HepG2 (cell line): ENCODE measurements at regions not wholly inside any gene's neighbourhood (a gene's known extent, or its start where the extent isn't known, plus 50 kb on each side); places are given as distances from the start of the nearest gene placed in this dataset.

ENCODE experiments used
- ATAC-seq: fragments of 200-7000 bp; cut with Tn5 transposase; 3 replicates; pipeline ENCODE4 v1.9.1; 2020; ENCODE audit warnings: mild to moderate bottlenecking, moderate library complexity
- BruUV-seq: library from RNA; stranded (reverse); fragments of 400-500 nt; replicated peaks from 2 replicates; lab custom pipeline; 2021; lab: Mats Ljungman, UMichigan
- CTCF ChIA-PET: fragments of 300-600 bp; formaldehyde crosslinking; extraction: SDS; loops from one replicate; lab custom pipeline; 2021; ENCODE audit warnings: low total read pairs, inconsistent platforms, low intra/inter-chr PET ratio; lab: Yijun Ruan, JAX
- POLR2A ChIA-PET: fragments of 350-600 bp; sonication (Branson Sonifier 250); formaldehyde crosslinking; loops from one replicate; lab custom pipeline; 2020; ENCODE audit warnings: antibody characterized with exemption, inconsistent platforms; lab: Yijun Ruan, JAX
- DNase-seq: peaks from one replicate; pipeline ENCODE4 v3.0.0-alpha.2; 2015; ENCODE audit warnings: low spot score
- FAIRE-seq: peaks from 3 replicates; lab custom pipeline; 2011; peaks lifted over from hg19 to GRCh38; lab: Jason Lieb, UNC
- H2AFZ ChIP-seq: one replicate; pipeline ENCODE4 v1.6.1; 2011; ENCODE audit warnings: low read length, inconsistent platforms
- H3K27ac ChIP-seq: fragments of 300-600 bp; 3 replicates; pipeline ENCODE4 v1.8.0; 2011; ENCODE audit warnings: mixed run types, mild to moderate bottlenecking, mixed read lengths, low read length, inconsistent platforms; ENCODE audit not compliant: insufficient read depth; ENCODE audit errors: extremely low read length
- H3K27me3 ChIP-seq, 2 experiments: fragments of 200-600 bp in 1 of 2; 2 replicates in 1 of 2; 3 replicates in 1 of 2; pipeline versions ENCODE4 v1.6.0 to v1.8.0; 2011; ENCODE audit warnings: low read length in 2 of 2, mild to moderate bottlenecking in 2 of 2, moderate library complexity in 2 of 2, inconsistent platforms in 1 of 2; ENCODE audit not compliant: insufficient read depth in 2 of 2, control insufficient read depth in 1 of 2
- H3K36me3 ChIP-seq, 2 experiments: fragments of 200-600 bp in 1 of 2; replicated peaks in 1 of 2; 2 replicates in 1 of 2; 3 replicates in 1 of 2; pipeline versions ENCODE4 v1.5.1 to v1.8.0; 2011; ENCODE audit warnings: low read length in 2 of 2, inconsistent platforms in 1 of 2; ENCODE audit not compliant: insufficient read depth in 2 of 2, control insufficient read depth in 1 of 2
- H3K4me1 ChIP-seq: 2 replicates; pipeline ENCODE4 v1.5.1; 2012; ENCODE audit warnings: low read length, inconsistent platforms; ENCODE audit not compliant: insufficient read depth
- H3K4me2 ChIP-seq: 2 replicates; pipeline ENCODE4 v1.6.0; 2011; ENCODE audit warnings: low read depth, low read length, inconsistent platforms
- H3K4me3 ChIP-seq, 3 experiments: fragments of 200-600 bp in 1 of 3; sonication (generic), shearing (Covaris generic) in 1 of 3; replicated peaks in 1 of 3; 2 replicates each; pipeline ENCODE4 v1.5.1; 2011 to 2016; ENCODE audit warnings: low read length in 3 of 3, inconsistent platforms in 2 of 3, low read depth in 2 of 3, mild to moderate bottlenecking in 2 of 3, control low read depth in 1 of 3, mixed read lengths in 1 of 3; ENCODE audit not compliant: insufficient read depth in 1 of 3
- H3K79me2 ChIP-seq: one replicate; pipeline ENCODE4 v1.6.1; 2011; ENCODE audit warnings: low read length, inconsistent platforms; ENCODE audit not compliant: insufficient read depth
- H3K9ac ChIP-seq: 2 replicates; pipeline ENCODE4 v1.6.0; 2011; ENCODE audit warnings: mild to moderate bottlenecking, low read depth, low read length, inconsistent platforms; ENCODE audit not compliant: insufficient read depth
- H3K9me3 ChIP-seq: 2 replicates; pipeline ENCODE4 v1.5.1; 2012; ENCODE audit warnings: mild to moderate bottlenecking, low read length
- H4K20me1 ChIP-seq: 2 replicates; pipeline ENCODE4 v1.6.0; 2011; ENCODE audit warnings: inconsistent platforms, mild to moderate bottlenecking, low read length, moderate library complexity; ENCODE audit not compliant: insufficient read depth
- CBFB ChIP-seq: sonication (generic); formaldehyde crosslinking; IDR thresholded peaks from 2 replicates; pipeline ENCODE4 v1.4.0; 2020; ENCODE audit warnings: missing genetic modification reagents
- CCAR2 ChIP-seq: fragments of 200-400 bp; formaldehyde crosslinking; optimal IDR thresholded peaks from 2 replicates; pipeline ENCODE3; 2018; ENCODE audit warnings: low read depth, mild to moderate bottlenecking, low read length, moderate library complexity
- IRX3 ChIP-seq: sonication (generic); formaldehyde crosslinking; IDR thresholded peaks from 2 replicates; pipeline ENCODE4 v1.8.1; 2023; ENCODE audit warnings: mild to moderate bottlenecking, low read depth, missing genetic modification reagents, borderline replicate concordance
- MAZ ChIP-seq, 2 experiments: sonication (generic) in 1 of 2; formaldehyde crosslinking in 1 of 2; IDR thresholded peaks; 2 replicates each; pipeline versions ENCODE4 v1.5.0 to v1.6.1; 2012 to 2020; ENCODE audit warnings: low read depth in 2 of 2, mild to moderate bottlenecking in 2 of 2, borderline replicate concordance in 1 of 2, improper control_type of control experiment in 1 of 2, low read length in 1 of 2, missing genetic modification reagents in 1 of 2, moderate library complexity in 1 of 2
- NBN ChIP-seq: fragments of 450-650 bp; conservative IDR thresholded peaks from 2 replicates; pipeline ENCODE4 v1.6.1; 2017
- PAF1 ChIP-seq: IDR thresholded peaks from 2 replicates; pipeline ENCODE4 v1.6.1; 2016; ENCODE audit warnings: missing genetic modification reagents, missing compliant biosample characterization
- SNAPC4 ChIP-seq: sonication (generic); formaldehyde crosslinking; IDR thresholded peaks from 2 replicates; pipeline ENCODE4 v1.4.0; 2020; ENCODE audit warnings: mild to moderate bottlenecking, missing genetic modification reagents
- SOX13 ChIP-seq, 3 experiments: fragments of 450-650 bp in 1 of 3; sonication (generic) in 1 of 3; formaldehyde crosslinking in 1 of 3; IDR thresholded peaks in 2 of 3; conservative IDR thresholded peaks in 1 of 3; 2 replicates each; pipeline versions ENCODE4 v1.5.0 to v1.6.1; 2016 to 2020; ENCODE audit warnings: antibody characterized with exemption in 1 of 3, mild to moderate bottlenecking in 1 of 3, missing compliant biosample characterization in 1 of 3, missing genetic modification reagents in 1 of 3, moderate library complexity in 1 of 3
- TAF1 ChIP-seq: sonication (generic); formaldehyde crosslinking; IDR thresholded peaks from 2 replicates; pipeline ENCODE4 v1.4.0; 2020; ENCODE audit warnings: missing genetic modification reagents
- ZBTB46 ChIP-seq: sonication (generic); formaldehyde crosslinking; IDR thresholded peaks from 2 replicates; pipeline ENCODE4 v1.4.0; 2020; ENCODE audit warnings: mild to moderate bottlenecking, missing genetic modification reagents, borderline replicate concordance
- ZNF18 ChIP-seq: sonication (generic); formaldehyde crosslinking; IDR thresholded peaks from 2 replicates; pipeline ENCODE4 v1.8.0; 2022; ENCODE audit warnings: mild to moderate bottlenecking, missing genetic modification reagents; ENCODE audit not compliant: insufficient replicate concordance
- ZNF430 ChIP-seq: sonication (generic); formaldehyde crosslinking; IDR thresholded peaks from 2 replicates; pipeline ENCODE4 v1.9.0; 2021; ENCODE audit warnings: mild to moderate bottlenecking, missing genetic modification reagents
- ZNF543 ChIP-seq: sonication (generic); formaldehyde crosslinking; IDR thresholded peaks from 2 replicates; pipeline ENCODE4 v1.4.0; 2020; ENCODE audit warnings: mild to moderate bottlenecking, missing genetic modification reagents
- ZNF558 ChIP-seq: sonication (generic); formaldehyde crosslinking; IDR thresholded peaks from 2 replicates; pipeline ENCODE4 v1.9.0; 2022; ENCODE audit warnings: mild to moderate bottlenecking, missing genetic modification reagents, borderline replicate concordance
- ZNF614 ChIP-seq: IDR thresholded peaks from 2 replicates; pipeline ENCODE4 v1.6.1; 2018; ENCODE audit warnings: missing biosample characterization, missing genetic modification reagents, inconsistent platforms, borderline replicate concordance
- WGBS: methylation state at CpG from one replicate; pipeline ENCODE4 v1.1.6; 2017; ENCODE audit warnings: low lambda C conversion rate; 5-methylcytosine and 5-hydroxymethylcytosine counted together
- in situ Hi-C: cut with HindIII; loops from 2 replicates; pipeline ENCODE4 v1.10.0; 2017; ENCODE audit warnings: low pct_unique_long_range_greater_than_20kb; ENCODE audit not compliant: extremely low pct_ligation_motif_present
- intact Hi-C: fragments of 100-400 bp; cut with micrococcal nuclease; formaldehyde crosslinking; loops from one replicate; pipeline ENCODE4 v1.10.0; 2022; ENCODE audit not compliant: unreplicated experiment

- peaks cover 46% of the 10 kb centered on the region for H3K4me1 ChIP-seq
- intact Hi-C loops = no loop called here
- POLR2A ChIA-PET = interaction anchor here (1.6 to 2.2 kb wide), 2 partner anchors 9 to 64 kb away, joined by 5 to 6 read pairs; partner anchors contain the start of gene ID2
- no peak overlapping the region for H3K27ac ChIP-seq
- H3K9me3 ChIP-seq = no peaks in the 10 kb centered on the region; the same call in 1 of the 2 replicates
- H4K20me1 ChIP-seq = no peaks in the 10 kb centered on the region
- H3K36me3 ChIP-seq = no peaks in the 10 kb centered on the region
- H2AFZ ChIP-seq = no peak overlapping the region
- FAIRE-seq = no peak
- in situ Hi-C loops = no loop called here
- no peak for TF ChIP-seq SNAPC4 (CRISPR knock-in tag)
- TF ChIP-seq CBFB (CRISPR knock-in tag) = no peak
- TF ChIP-seq ZNF543 = no peak
- TF ChIP-seq TAF1 (CRISPR knock-in tag) = no peak
- no peak for TF ChIP-seq NBN
- no peak for TF ChIP-seq MAZ (IDR thresholded peaks at IDR 0.05; ENCODE audit: borderline replicate concordance, low read depth, low read length)
- TF ChIP-seq MAZ (CRISPR knock-in tag; IDR thresholded peaks at IDR 0.05; ENCODE audit: low read depth) = no peak
- no peak for TF ChIP-seq SOX13 (IDR thresholded peaks at IDR 0.05)
- no peak for TF ChIP-seq SOX13 (CRISPR knock-in tag; conservative IDR thresholded peaks at IDR 0.05 in 1 of 2, IDR thresholded peaks at IDR 0.05 in 1 of 2)
- no peak for TF ChIP-seq CCAR2
- no peak for TF ChIP-seq ZBTB46 (CRISPR knock-in tag)
- TF ChIP-seq ZNF430 (CRISPR knock-in tag) = no peak
- TF ChIP-seq IRX3 = no peak
- TF ChIP-seq ZNF18 = no peak
- no peak for TF ChIP-seq ZNF558 (CRISPR knock-in tag)
- TF ChIP-seq ZNF614 (CRISPR knock-in tag) = no peak
- no peak for TF ChIP-seq PAF1 (CRISPR knock-in tag)
- CTCF ChIA-PET = no interaction called here
- no peak for DNase-seq
- WGBS = 79% methylated on average over 8 of the region's 8 CpGs
- no peak overlapping the region for H3K4me2 ChIP-seq
- no peaks in the 10 kb centered on the region for H3K27me3 ChIP-seq
- no peak overlapping the region for H3K4me3 ChIP-seq
- H3K79me2 ChIP-seq = no peaks in the 10 kb centered on the region
- no peak for ATAC-seq
- no TSS peak for BruUV-seq
- H3K9ac ChIP-seq = no peak overlapping the region
Measured at GRCh38 chr2:8617590-8617989, 64.3 kb upstream of the ID2 start.
